ENCODE measurements at regions not wholly inside any gene's neighbourhood (a gene's known extent, or its start where the extent isn't known, plus 50 kb on each side); places are given as distances from the start of the nearest gene placed in this dataset.

DNA sequence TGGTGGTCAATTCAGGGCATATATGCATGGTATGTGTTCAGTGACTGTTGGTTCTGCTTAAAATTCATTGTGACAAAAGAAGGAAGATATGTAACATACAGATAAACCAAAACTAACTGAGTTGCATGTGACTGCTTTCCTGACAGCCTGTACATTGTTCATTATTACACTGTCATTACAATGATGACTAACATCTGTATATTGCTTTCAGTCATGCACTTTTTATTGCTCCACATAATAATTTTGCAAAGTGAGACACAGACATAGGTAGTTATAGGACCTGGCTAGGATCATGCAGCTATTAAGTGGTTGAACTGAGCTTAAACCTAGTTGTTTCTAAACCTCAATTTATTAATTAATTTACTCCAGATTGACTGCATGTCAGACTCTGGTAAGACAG is 703.2 kb downstream of the HDGFL1 start:
- TF ChIP-seq, protein P1, sequence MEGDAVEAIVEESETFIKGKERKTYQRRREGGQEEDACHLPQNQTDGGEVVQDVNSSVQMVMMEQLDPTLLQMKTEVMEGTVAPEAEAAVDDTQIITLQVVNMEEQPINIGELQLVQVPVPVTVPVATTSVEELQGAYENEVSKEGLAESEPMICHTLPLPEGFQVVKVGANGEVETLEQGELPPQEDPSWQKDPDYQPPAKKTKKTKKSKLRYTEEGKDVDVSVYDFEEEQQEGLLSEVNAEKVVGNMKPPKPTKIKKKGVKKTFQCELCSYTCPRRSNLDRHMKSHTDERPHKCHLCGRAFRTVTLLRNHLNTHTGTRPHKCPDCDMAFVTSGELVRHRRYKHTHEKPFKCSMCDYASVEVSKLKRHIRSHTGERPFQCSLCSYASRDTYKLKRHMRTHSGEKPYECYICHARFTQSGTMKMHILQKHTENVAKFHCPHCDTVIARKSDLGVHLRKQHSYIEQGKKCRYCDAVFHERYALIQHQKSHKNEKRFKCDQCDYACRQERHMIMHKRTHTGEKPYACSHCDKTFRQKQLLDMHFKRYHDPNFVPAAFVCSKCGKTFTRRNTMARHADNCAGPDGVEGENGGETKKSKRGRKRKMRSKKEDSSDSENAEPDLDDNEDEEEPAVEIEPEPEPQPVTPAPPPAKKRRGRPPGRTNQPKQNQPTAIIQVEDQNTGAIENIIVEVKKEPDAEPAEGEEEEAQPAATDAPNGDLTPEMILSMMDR (IDR thresholded peaks at IDR 0.05): no peak
- TF ChIP-seq EZH2phosphoT487 (IDR thresholded peaks at IDR 0.05) (no peak), EZH2 (IDR thresholded peaks at IDR 0.05) (no peak)

Data from neural progenitor cell (in vitro differentiated cells).